Caco-2 (cell line): ENCODE measurements at regions not wholly inside any gene's neighbourhood (a gene's known extent, or its start where the extent isn't known, plus 50 kb on each side); places are given as distances from the start of the nearest gene placed in this dataset.

ENCODE experiments used
- BruUV-seq: library from RNA; stranded (reverse); fragments of 400-500 nt; replicated peaks from 2 replicates; lab custom pipeline; 2021; lab: Mats Ljungman, UMichigan
- CTCF ChIA-PET: fragments of 300-600 bp; sonication (Branson Sonifier 250); formaldehyde crosslinking; loops from one replicate; lab custom pipeline; 2022; ENCODE audit warnings: antibody characterized with exemption; lab: Charles Lee
- POLR2A ChIA-PET: fragments of 300-600 bp; sonication (Branson Sonifier 250); formaldehyde crosslinking; loops from one replicate; lab custom pipeline; 2022; ENCODE audit warnings: antibody characterized with exemption; lab: Charles Lee
- DNase-seq, 2 experiments: peaks; one replicate each; pipeline versions ENCODE4 v3.0.0 to v3.0.0-alpha.2; 2020 to 2022
- H3K27me3 ChIP-seq: replicated peaks from 2 replicates; pipeline ENCODE4 v1.6.0; 2011; ENCODE audit warnings: low read length; ENCODE audit not compliant: control insufficient read depth, insufficient read depth
- H3K36me3 ChIP-seq: 2 replicates; pipeline ENCODE4 v1.5.1; 2011; ENCODE audit warnings: low read length; ENCODE audit not compliant: control insufficient read depth, insufficient read depth
- H3K4me1 ChIP-seq: fragments of 250-450 bp; sonication (Bioruptor Pico); 2 replicates; pipeline ENCODE4 v1.5.1; 2020; ENCODE audit warnings: mild to moderate bottlenecking
- H3K4me3 ChIP-seq: 2 replicates; pipeline ENCODE4 v1.5.1; 2011; ENCODE audit warnings: low read depth, mild to moderate bottlenecking, control low read depth, low read length
- H3K9me3 ChIP-seq: fragments of 250-450 bp; sonication (Bioruptor Pico); 2 replicates; pipeline ENCODE4 v1.5.1; 2020; ENCODE audit warnings: mild to moderate bottlenecking, moderate library complexity
- H3K27ac Mint-ChIP-seq: one replicate; pipeline ENCODE4 v1.8.0; 2022; ENCODE audit warnings: mixed read lengths; ENCODE audit not compliant: unreplicated experiment
- H3K27me3 Mint-ChIP-seq: one replicate; pipeline ENCODE4 v1.8.0; 2022; ENCODE audit warnings: mixed read lengths; ENCODE audit not compliant: insufficient read depth, unreplicated experiment
- H3K36me3 Mint-ChIP-seq: one replicate; pipeline ENCODE4 v1.8.0; 2022; ENCODE audit warnings: mild to moderate bottlenecking, mixed read lengths; ENCODE audit not compliant: insufficient read depth, unreplicated experiment
- H3K4me1 Mint-ChIP-seq: one replicate; pipeline ENCODE4 v1.8.0; 2022; ENCODE audit warnings: low read depth, mixed read lengths; ENCODE audit not compliant: unreplicated experiment
- H3K4me3 Mint-ChIP-seq: one replicate; pipeline ENCODE4 v1.8.0; 2022; ENCODE audit warnings: mild to moderate bottlenecking, moderate library complexity, mixed read lengths; ENCODE audit not compliant: unreplicated experiment
- H3K9me3 Mint-ChIP-seq: one replicate; pipeline ENCODE4 v1.8.0; 2022; ENCODE audit warnings: mixed read lengths; ENCODE audit not compliant: unreplicated experiment
- intact Hi-C: fragments of 100-400 bp; cut with micrococcal nuclease; formaldehyde crosslinking; loops from one replicate; pipeline ENCODE4 v1.10.0; 2022; ENCODE audit not compliant: unreplicated experiment
- TF ChIP-seq, protein P1 (sequence below), 2 experiments: fragments of 200-600 bp in 1 of 2; IDR thresholded peaks; 1 replicate in 1 of 2; 2 replicates in 1 of 2; pipeline versions ENCODE4 v1.5.1 to v1.8.0; 2011 to 2022; ENCODE audit warnings: antibody characterized with exemption in 1 of 2, control low read depth in 1 of 2, inconsistent platforms in 1 of 2, low read depth in 1 of 2, low read length in 1 of 2, mild to moderate bottlenecking in 1 of 2, moderate library complexity in 1 of 2; ENCODE audit not compliant: insufficient read depth in 1 of 2, severe bottlenecking in 1 of 2, unreplicated experiment in 1 of 2

DNA sequence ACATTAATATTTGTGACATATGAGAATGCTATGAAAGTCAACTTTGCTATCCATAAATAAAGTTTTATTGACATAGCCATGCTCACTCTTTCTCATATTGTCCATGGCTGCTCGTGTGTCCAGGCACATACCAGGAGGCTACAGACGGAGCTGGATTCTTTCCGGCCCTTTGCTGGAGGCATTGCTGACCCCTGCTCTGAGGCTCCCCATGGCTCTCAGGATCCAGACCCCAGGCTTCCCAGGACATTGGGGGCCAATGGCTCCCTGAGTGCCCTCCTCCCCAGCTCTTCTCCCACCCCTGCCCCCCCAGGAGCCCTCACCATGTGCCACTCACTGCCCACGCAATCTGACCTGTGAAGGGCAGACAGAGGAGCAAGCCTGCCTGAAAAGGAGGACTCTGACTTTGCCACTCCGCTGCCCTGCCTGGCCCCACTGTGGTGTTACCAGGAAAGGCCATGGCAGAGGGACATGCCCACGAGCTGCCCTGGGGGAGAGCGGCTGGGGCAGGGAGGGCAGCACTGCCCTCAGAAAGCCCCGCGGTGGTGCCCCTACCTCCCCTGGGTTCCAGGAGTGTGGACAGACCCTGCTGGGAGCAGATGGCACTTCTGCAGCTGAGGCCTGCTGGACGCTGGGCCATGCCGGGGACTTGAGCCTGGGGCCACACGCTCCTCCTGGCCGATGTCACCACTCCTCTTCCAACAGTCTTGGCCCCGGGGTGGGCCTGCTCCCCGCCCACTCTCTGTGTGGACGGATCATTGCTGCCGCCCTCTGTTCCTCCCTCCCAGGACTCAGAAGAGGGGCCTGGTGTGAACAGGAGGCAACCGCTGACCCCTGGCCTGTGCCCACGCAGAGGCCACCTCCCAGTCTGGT lies 97.8 kb upstream of the BHLHE23 start:
- POLR2A ChIA-PET: no interaction called here
- Mint-ChIP-seq H3K4me3 (no peak overlapping the region), H3K27ac (no peak overlapping the region), H3K4me1 (no peaks in the 10 kb centered on the region), H3K36me3 (no peaks in the 10 kb centered on the region), H3K9me3 (peaks cover 24% of the 10 kb centered on the region), H3K27me3 (peaks cover 11% of the 10 kb centered on the region)
- TF ChIP-seq, protein P1, sequence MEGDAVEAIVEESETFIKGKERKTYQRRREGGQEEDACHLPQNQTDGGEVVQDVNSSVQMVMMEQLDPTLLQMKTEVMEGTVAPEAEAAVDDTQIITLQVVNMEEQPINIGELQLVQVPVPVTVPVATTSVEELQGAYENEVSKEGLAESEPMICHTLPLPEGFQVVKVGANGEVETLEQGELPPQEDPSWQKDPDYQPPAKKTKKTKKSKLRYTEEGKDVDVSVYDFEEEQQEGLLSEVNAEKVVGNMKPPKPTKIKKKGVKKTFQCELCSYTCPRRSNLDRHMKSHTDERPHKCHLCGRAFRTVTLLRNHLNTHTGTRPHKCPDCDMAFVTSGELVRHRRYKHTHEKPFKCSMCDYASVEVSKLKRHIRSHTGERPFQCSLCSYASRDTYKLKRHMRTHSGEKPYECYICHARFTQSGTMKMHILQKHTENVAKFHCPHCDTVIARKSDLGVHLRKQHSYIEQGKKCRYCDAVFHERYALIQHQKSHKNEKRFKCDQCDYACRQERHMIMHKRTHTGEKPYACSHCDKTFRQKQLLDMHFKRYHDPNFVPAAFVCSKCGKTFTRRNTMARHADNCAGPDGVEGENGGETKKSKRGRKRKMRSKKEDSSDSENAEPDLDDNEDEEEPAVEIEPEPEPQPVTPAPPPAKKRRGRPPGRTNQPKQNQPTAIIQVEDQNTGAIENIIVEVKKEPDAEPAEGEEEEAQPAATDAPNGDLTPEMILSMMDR (IDR thresholded peaks at IDR 0.05; ENCODE audit: insufficient read depth in 1 of 2, low read depth in 1 of 2, low read length in 1 of 2, severe bottlenecking in 1 of 2, unreplicated experiment in 1 of 2): no peak
- Histone ChIP-seq H3K36me3 (no peaks in the 10 kb centered on the region), H3K4me1 (0 out of 2 replicates have a peak, but pooled peaks cover 3% of the 10 kb centered on the region), H3K9me3 (peaks cover 16% of the 10 kb centered on the region), H3K27me3 (peaks cover 4% of the 10 kb centered on the region), H3K4me3 (no peak overlapping the region)
- CTCF ChIA-PET: interaction anchor here (0.6 kb wide), 1 partner anchor 13 kb away, joined by 3 read pairs; no protein-coding TSS in a partner anchor
- BruUV-seq: no TSS peak
- DNase-seq: peak in 1 of 2 experiments; percentile 36
- intact Hi-C loops: loop anchor here (5.0 kb wide), 1 partner anchor 53 kb away; no protein-coding TSS in a partner anchor

DNA sequence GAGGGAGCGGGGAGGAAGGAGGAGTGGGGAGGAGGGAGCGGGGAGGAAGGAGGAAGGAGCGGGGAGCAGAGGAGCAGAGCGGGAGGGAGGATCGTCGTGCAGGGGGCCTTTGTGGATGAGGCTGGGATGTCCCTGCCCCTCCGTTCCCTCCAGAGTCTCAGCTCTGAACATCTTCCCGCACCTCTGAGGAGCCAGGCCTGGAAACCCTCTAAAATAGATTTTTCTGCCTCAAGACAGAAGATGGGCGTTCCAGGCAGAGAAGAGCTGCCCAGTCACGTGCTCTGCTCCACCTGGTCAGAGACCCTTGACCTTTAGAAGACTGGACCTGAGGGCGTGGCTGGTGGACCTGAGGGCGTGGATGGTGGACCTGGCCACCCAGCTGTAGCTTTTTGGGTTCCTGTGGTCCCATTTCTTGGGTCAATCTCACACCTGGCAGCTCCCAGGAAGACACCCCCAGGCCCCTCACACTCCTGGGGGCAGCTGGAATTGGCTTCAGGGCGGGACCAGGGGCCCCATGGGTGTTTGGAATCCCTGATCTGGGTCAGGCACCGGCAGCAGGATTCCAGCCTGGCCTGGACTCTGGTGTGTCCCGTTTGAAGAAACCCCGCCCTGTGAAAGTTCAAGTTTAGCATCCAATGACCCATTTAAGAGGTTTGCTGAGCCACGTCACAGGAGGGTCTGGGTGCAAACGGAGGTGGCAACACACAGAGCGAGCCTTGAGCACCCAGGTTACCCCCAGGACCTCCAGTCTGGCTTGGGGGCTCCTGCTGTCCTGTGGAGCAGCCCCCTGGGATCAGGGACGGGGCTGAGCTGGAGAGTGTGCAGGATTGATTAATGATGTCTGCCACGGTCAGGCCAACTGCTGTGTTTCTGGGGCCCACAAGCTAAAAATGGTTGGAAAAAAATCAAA lies 96.9 kb upstream of the BHLHE23 start:
- no peaks in the 10 kb centered on the region for H3K36me3 ChIP-seq
- Mint-ChIP-seq H3K4me1 (no peaks in the 10 kb centered on the region), H3K4me3 (peak overlapping the region; percentile 41), H3K9me3 (peaks cover 19% of the 10 kb centered on the region), H3K36me3 (no peaks in the 10 kb centered on the region), H3K27me3 (peaks cover 11% of the 10 kb centered on the region), H3K27ac (no peak overlapping the region)
- peaks cover 13% of the 10 kb centered on the region for H3K9me3 ChIP-seq
- ChIA-PET POLR2A (no interaction called here), CTCF (interaction anchor here (0.6 to 1.2 kb wide), 4 partner anchors 12 to 1008 kb away, joined by 3 read pairs; no protein-coding TSS in a partner anchor)
- intact Hi-C loops: loop anchor here (5.0 kb wide), 1 partner anchor 54 kb away; no protein-coding TSS in a partner anchor
- H3K4me3 ChIP-seq: no peak overlapping the region
- 0 out of 2 replicates have a peak, but pooled peaks cover 3% of the 10 kb centered on the region for H3K4me1 ChIP-seq
- H3K27me3 ChIP-seq: peaks cover 4% of the 10 kb centered on the region
- BruUV-seq: no TSS peak
- DNase-seq: peak; percentile 67 to 76
- TF ChIP-seq, protein P1 (IDR thresholded peaks at IDR 0.05; ENCODE audit: insufficient read depth in 1 of 2, low read depth in 1 of 2, low read length in 1 of 2, severe bottlenecking in 1 of 2, unreplicated experiment in 1 of 2): no peak
